ENCODE measurements at regions not wholly inside any gene's neighbourhood (a gene's known extent, or its start where the extent isn't known, plus 50 kb on each side); places are given as distances from the start of the nearest gene placed in this dataset.
"Not testable (repeated sequence)": the region's sequence is repeated elsewhere in the genome, so short reads cannot be mapped to it uniquely, and the experiment has no call there.

- DNase-seq, result no peak
These were observed 2222.7 kb upstream of the WWC1 start for GRCh38 chr5:166068547-166069335.

GRCh38 chr5:166073901-166074581 is 2217.4 kb upstream of the WWC1 start:
- DNase-seq, result no peak

DNA sequence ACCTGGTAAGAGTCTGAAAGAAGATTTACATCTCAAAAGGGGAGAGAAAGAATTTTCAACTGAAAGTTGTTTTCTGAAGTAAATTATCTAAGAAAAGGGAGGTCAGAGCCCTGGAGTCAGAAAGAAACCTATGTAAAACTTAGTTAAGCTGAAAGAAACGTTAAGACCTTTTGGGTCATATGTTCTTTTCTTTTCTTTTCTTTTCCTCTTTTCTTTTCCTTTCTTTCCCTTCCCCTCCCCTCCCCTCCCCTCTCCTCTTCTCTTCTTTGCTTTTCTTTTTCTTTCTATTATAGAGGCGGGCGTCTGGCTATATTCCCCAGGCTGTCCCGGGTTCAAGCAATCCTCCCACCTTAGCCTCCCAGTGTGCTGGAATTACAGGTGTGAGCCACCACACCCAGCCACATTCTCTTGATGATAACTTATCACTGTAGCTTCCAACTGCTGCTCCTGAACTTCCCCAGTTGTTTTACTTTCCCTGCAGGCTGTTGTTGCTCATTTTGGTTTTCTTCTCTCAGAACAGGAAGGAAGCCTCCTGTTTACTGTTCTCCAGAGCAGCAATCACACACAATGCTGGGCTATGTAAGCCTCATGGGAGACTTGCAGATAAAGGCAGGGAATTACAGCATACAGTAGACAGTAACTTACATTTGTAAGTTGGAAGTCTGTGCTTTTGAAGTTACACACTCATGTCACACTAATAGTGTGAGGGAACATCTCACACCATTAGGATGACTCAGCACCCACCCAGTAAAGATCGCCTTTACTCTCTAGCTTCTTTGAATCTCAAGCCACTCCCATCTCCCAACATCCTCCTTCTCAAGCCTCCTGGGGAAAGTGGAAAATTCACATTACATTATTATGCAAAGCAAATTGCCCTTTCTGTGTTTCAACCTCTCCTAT is 2216.6 kb upstream of the WWC1 start:
- no peak for DNase-seq

GRCh38 chr5:166083183-166083959 is 2208.1 kb upstream of the WWC1 start:
- DNase-seq, result no peak

DNA sequence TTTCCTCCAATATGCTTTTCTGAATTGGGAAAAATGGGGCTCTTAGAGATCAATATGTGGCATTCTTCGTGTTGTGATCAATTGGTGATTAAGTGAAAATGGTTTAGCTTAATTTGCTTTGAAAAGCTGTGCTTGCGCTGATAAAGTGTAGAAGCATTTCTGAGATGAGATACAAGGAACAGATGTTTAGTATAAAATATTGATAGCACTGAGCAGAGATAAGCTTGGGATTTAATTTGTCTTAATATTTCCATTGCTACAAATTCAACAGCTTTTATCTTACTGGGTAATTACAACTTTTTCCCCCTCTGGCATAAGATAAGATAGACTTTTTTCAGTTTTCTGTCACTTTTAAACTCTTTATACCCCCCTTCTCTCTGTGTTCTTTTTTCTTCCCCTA is 2204.9 kb upstream of the WWC1 start:
- no peak for DNase-seq

GRCh38 chr5:166088389-166089039 is 2202.9 kb upstream of the WWC1 start:
- DNase-seq, result no peak

DNA sequence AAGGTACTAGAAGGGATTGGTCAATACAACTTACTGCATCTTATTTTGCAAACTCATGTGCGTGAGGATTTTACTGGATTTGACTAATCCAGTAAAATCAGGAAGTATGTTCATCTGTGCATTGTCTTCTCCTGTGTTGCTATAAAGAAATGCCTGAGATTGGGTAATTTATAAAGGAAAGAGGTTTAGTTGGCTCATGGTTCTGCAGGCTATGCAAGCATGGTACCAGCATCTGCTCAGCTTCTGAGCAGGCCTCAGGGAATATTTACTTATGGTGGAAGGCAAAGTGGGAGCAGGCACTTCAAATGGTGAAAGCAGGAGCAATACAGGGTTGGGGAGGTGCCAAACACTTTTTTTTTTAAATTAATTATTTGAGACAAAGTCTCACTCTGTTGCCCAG is 2199.5 kb upstream of the WWC1 start:
- DNase-seq, result no peak

DNA sequence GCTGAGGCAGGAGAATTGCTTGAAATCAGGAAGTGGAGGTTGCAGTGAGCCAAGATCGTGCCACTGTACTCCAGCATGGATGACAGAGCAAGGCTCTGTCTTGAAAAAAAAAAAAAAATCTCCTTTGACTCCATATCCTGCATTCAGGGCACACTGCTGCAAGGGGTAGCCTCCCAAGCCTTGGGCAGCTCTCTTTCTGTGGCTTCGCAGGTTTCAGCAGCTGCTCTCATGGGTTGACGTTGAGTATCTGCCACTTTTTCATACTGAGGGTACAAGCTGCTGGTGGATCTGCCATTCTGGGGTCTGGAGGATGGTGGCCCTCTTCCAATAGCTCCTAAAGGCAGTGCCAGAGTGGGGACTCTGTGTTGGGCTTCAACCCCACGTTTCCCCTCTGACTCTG is 2198.1 kb upstream of the WWC1 start:
- no peak for DNase-seq

- DNase-seq, result no peak
These were observed 2188.5 kb upstream of the WWC1 start for GRCh38 chr5:166102947-166103346.

DNA sequence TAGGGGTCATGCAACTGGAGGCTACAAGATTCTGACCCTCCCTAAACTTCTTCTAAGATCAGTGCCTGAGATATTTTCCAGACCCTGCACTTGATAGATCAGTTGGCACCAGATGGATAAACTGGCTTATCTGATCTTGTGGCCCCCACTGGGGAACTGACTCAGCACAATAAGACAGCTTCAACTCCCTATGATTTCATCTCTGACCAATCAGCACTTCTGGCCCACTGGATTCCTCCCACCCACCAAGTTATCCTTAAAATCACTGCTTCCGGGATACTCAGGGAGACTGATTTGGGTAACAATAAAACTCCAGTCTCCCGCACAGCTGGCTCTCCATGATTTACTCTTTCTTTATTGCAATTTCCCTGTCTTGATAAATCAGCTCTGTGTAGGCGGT is 2180.4 kb upstream of the WWC1 start:
- no peak for DNase-seq

DNA sequence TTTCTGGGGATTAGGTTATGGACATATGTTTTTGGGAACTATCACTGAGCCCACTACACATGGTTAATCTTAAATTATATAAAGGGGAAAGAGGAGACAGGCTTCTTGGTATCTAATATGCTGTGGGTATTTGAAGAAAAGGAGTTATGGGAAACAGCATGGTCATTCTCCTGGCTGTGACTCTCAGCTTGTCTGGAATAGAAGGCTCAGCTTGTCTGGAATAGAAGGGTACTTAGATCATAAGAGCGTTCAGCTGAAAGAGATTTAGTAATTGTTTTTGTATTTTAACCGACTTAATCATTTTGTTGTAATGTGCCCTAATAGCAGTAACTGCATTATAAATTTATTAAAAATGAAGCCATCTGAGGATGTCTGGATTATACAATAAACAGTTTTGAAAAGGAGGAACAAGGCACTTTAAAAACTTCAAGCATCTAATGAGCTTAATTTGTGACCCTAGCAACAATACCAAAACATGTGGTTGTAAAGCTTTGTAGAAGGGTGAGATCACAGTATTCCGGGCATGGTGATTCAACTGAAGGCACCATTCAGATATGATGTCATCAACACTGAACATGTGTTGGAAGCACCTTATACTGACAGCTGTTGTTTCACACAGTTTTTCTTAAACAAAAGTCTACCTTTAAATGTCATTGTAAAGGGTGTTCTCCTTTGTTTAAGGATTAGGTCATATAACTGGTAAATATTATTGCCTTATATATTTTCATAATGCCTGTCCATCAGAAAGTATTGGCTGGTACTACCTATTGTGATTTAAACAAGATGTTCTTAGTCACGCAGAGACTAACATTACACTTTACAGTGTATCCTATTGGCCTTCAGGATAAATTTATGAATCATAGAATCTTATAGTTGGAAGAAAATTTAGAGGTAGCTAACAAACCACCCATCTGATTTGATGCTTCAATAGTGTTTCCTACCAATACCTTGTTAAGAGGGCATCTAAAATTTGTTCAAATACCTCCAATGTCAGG is 2174.1 kb upstream of the WWC1 start:
- no peak for DNase-seq

DNA sequence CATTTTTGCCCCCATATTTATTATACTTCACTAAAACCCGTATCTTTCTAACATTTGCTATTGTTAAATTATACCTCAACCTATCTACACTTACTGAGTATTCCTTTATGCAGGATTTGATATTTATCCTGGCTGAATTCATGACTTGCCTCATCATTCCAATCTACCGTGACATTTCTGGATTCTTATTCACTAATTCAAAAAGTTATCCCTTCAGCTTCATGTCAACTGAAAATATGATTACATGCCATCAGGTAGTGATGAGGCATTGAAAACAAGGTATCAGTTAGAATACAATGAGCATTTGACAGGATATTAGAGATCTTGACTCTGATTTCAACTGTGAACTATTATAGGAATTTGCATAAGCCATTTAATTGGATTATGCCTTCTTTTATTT is 2171.9 kb upstream of the WWC1 start:
- DNase-seq, result no peak

DNA sequence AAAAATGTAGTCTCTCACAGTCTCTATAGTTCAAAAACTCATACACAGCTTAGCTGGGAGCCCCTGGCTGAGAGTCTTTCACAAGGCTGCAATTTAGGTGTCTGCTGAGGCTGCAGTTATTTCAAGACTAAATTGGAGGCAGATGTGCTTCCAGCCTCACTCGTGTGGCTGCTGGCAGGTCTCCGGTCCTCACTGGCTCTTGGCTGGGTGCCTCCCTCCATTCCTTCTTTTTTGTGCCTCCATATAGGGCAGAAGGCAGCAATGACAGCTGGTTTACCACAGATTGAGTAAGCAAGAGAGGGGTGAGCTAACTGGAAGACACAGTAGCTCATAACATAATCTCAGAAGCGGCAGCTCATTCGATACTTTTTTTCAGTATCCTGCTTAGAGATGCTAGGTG is 2167.7 kb upstream of the WWC1 start:
- DNase-seq, result no peak

DNA sequence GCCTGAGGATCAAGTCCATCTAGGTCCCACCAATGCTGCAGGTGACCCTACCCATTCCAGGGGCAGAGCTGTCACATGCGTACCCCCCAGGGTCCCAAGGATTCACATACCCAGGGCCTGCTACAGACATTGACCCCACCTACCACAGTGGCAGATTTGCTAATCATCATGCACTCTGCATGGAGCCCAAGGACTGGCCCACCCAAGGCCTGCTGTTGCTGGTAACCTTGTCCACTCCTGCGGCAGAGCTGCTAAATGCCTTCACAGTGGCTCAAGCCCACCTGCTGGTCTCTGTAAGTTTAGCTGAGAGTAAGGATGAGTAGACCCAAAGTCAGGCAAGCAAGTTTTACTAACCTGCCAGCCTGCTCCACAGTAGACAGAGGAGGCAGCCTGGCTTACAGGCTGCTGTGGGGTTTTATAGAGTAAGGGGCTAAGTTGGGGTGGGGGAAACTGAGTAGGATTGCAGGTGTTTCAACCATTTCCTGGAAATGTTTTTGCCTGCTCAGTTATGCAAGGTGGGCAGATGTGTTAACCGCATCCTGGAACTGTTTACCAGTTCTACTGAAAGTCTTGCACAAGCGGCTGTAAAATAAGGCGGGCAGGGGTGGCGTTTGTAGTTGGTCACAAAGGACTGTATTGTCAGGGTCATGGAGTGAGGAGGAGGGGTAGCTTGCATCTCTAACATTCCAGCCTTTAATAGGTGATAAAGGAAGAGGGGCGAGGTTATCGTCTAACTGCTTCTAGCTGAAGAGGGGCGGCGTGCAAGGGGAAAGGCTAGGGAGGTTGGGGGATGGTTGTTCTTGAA is 2163.5 kb upstream of the WWC1 start:
- DNase-seq, result no peak

- DNase-seq, result not testable (repeated sequence)
These were observed 2146.3 kb upstream of the WWC1 start for GRCh38 chr5:166145107-166145506.

DNA sequence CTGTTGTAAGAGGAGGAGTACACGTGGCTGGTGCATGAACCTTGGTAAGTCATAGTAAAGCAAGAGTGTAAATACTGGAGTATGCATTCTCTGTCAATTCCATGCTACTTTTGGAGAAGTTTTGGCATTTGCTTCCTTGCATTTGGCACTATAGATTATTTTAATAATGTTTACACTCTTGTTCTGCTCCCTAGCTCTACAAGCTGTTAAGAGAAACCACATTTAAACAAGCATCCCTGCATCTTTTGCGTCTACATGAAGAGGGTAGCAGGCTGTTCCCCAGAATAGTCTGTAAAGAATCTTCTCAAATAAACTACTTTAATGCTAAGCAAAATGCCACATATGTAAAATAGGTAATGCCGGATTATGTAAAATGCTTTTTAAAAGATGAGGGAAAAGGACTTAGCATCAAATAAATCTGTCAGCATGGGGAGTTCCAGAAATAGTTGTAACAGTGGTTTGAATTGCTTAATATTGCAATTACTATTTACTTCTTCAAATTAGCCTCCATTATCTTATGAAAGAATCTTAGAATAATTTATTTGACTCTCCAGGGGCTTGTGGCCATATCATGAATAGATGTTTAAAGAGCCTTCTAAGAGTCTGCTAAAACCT is 2127.3 kb upstream of the WWC1 start:
- DNase-seq, result no peak

DNA sequence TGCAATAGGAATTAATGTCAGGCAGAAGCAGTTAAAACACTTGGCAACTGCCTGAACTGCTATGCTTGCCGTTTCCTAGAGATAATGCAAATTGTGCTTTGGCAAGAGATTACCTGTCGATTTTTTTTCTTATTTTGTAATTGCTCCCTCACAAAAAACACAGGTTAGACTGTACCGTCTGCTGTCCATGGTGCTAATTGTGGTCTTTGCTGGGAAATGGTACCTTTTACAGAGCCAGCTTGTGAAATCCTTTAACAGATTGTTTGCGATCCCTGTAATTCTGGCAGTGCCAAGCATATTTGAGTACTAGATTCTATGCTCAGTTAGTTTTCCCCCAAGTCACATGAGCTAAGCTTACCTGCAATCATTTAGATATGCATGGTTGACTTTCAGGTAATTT is 2125.8 kb upstream of the WWC1 start:
- DNase-seq, result no peak

DNA sequence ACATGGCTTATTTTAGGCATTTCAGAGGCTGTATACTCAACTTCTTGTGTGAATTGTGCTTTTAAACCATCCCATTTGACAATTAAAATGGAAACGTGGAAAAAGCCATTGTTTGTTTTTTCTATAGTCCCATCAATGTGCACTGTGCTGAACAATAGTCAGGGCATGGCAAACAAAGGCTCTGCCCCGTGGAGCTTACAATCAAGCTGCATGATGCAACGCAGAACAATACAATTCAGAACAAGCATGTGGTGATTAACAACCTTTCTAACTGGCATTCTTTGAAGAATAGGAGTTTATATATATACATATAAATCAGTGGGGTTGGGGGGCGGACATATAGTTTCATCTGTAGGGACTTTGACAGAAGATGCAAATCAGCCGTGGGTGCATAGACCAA is 2125.4 kb upstream of the WWC1 start:
- no peak for DNase-seq

GRCh38 chr5:166172597-166172996 is 2118.8 kb upstream of the WWC1 start:
- no peak for DNase-seq

All from stimulated activated CD4-positive, alpha-beta T cell treated with anti-CD3 and anti-CD28 coated beads, Interleukin-2, amount 100 ng/mL, for 48 hours (primary cell).